Amniotic epithelial cell (primary cell): ENCODE measurements at regions not wholly inside any gene's neighbourhood (a gene's known extent, or its start where the extent isn't known, plus 50 kb on each side); places are given as distances from the start of the nearest gene placed in this dataset.
A peak's percentile ranks its signal among the peaks of the same experiment; 100 is the strongest.
"Not testable (repeated sequence)": the region's sequence is repeated elsewhere in the genome, so short reads cannot be mapped to it uniquely, and the experiment has no call there.

Experiments
- DNase-seq: peaks from one replicate; pipeline ENCODE4 v3.0.0-alpha.2; 2010; ENCODE audit warnings: low read depth

DNA sequence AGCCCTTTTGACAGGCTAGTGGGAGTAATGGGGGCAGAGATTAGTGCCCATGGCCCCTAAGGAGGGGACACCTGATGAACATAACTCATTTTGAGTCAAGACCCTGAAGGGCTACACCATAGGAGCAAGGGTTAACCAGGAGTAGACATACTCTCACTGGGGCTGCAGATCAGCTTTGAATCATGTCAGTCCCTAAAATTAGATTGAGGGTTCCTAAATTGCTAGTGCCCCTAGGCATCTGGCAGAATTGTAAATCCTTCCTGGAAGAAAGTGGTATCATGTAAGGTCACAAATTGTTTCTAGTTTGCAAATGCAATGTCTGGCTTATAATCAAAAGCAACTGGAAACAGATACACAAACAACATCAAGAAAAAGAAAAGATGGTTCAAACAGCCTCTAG is 52.1 kb upstream of the LRRC37A2 start:
- DNase-seq, result not testable (repeated sequence)

DNA sequence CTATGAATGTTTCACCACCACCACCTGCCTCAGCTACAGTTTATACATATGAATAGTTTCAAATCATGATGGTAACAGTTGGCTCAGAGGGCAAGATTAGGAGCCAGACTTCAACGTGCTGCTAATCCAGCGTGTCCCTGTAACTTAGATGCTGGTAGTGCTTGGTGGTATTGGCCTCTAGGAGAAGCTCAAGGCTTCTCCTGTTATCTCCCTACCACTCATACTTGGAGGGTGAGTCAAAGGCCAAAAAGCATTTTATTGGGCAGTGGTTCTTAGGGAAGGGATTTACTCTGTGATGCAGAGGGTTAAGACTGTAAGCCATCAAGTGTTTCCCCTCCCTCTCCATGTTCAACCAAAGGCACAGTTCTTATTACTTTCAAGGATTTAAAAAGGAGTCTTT is 57.2 kb upstream of the LRRC37A2 start:
- DNase-seq, result not testable (repeated sequence)

DNA sequence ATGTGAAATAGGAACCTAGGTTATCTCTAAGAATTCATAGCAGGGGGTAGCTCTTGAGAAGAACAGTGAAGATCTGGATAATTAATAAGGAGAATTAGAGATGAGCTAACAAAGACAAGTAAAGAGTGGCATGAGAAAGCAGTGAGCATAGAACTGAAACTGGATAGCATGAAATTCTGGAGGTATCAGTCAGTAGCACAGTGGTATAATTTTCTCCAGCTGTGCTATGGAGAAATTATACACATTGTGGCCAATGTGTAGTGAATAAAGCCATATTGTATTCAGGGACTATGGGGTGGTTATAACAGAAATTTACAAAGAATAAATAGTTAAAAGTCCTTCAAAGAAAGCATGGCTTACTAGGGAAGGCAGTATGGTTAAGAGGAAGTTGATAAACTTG is 57.7 kb upstream of the LRRC37A2 start:
- not testable (repeated sequence) for DNase-seq

DNA sequence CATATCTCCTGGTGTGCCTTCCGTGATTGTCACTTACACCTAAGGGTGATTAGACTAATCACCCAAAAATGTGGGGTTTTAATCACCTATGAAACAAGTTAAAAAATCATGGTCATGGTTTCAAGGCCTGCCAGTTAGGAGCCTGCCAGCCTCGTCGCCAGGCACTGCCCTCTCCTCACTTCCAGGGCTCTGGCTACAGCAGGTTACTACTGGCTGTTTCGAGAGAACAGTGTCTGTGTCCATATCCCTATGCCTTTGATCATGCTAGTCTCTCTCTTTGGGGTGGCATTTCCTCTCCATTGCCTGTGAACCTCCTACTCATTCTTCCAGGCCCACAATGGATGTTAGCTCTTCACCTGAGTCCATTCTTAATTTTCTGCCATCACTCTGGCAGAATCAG is 59.2 kb upstream of the LRRC37A2 start:
- DNase-seq, result not testable (repeated sequence)

DNA sequence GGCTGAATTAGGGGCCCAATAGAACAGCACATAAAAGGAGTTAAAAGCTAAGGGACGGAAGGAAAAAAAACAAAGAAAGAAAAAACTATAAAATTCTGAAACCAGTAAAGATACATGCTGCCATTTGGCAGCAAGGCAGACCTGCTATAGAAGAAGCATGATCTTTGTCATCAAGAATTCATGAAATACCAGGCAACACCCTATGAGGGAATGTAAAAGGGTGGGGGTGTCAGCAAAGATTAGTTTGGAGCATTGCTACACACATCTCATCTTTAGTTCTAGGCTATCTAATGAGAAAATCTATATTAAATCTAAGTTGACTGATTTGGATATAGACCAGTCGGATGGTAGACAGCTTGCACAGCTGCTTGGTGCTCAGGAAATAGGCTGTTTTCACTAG is 66.4 kb upstream of the LRRC37A2 start:
- DNase-seq, result not testable (repeated sequence)

DNA sequence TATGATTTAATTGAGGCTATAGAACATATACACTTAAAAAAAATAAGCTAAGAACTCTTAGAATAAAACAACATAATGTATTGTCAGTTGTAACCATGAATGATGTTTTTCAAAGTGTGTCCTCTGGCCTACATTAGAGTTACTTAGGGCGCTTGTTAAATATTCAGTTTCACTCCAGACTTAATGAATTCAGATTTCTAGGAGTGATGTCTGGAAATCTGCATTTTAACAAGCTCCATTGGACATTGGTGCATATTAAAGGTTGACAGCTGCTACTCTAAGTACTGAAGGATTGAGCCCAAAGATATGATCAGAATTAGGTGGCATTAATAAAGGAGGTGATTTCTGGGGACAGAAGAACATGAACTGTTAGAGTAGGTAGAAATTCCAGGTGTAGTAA is 66.9 kb upstream of the LRRC37A2 start:
- not testable (repeated sequence) for DNase-seq

DNA sequence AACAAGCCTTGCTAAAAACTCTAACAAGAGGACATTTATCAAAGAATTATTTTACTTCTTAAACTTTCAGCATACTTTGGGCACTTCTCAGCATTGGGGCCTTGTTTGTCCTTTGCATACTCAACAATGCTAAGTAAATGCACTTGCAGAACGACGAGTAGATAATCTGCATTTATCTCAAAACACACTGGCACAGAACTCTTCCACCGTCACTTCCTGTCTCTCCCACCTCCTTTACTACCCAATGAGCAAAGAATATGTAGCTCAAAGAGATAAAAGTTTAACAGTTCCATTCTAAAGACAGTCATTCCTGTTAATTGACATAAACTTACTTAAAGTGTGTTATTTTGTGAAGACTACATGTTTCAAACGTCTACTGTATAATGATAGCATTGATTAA is 70.1 kb upstream of the LRRC37A2 start:
- DNase-seq, result not testable (repeated sequence)

DNA sequence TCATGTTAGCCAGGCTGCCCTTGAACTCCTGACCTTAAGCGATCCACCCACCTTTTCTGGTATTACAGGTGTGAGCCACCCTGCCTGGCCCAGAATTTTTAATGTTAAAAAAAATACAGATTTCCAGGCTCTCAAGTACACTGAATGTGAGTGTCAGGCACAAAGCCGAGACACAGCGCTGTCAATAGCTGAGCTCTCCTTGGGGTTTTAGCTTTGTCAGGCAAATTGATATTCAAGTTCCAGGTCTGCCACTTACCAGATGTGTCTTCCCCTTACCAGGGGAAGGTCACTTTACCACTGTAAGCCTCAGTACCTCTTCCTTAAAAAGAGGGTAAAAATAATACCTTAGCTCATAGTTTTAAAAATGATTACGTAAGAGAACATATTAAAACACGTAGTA is 71.6 kb upstream of the LRRC37A2 start:
- DNase-seq, result not testable (repeated sequence)

DNA sequence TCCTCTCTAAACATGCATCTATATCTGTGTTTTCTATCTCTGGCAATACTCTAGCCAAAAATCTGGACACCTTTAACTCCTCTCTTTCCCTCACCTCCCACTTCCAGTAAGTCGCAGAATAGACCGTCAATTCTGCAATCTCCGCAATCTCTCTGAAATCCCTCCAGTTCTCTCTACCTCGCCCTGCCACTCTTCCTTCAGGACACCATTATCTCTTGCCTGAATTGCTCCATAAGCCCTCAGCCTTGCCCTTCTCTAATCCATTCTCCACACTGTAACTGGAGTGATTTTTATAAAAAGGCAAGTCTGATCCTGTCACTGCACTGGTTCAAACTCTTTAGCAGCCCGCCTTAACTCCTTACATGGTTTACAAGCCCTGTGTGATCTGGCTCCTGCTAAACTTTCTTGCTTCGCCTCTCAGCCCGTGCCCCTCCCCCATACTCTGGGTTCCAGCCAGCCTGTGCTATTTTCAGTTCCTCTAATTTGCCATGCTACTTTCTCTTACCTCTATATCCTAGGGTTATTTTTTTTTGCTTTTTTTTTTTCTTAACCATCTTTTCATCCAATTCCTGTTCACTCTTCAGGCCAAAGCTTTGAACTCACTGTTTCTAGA is 73.0 kb upstream of the ARL17B start:
- DNase-seq, result not testable (repeated sequence)

DNA sequence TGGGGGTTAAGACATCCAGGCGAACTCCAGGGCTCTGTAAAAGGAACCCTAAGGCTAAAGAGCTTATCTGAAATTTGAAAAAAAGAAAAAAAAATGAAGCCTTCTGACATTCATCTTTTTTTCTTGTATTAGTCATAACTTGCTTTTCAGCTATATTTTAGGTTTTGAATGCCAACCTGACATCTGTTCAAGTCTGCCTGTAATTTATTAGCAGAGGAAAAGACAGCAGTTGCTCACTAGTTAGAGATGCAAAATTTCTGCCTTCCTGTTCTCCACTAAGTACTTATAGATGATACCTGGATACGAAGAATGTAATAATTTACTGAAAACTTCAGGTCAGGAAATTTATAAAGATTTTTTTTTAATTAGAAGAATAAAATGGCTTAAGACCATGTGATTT is 68.7 kb upstream of the ARL17B start:
- not testable (repeated sequence) for DNase-seq

DNA sequence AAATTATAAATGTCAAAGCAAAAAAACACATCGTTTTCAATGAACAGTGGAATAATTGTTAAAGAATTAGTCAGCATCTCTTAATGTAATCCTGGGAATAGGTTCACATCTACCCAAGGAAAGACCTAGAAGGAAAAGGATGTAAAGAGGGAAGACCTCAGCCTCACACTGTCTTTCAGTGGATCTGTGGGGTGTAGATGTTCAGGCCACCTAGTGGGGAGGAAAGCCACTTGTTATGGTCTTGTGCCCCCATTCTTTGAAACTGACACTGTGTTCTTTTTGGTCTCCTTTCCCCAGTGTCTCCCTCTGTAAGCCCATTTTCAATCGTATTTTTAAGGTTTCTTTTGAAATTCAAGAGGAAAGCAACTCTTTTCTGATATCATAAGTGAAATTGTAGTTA is 68.1 kb upstream of the ARL17B start:
- not testable (repeated sequence) for DNase-seq

DNA sequence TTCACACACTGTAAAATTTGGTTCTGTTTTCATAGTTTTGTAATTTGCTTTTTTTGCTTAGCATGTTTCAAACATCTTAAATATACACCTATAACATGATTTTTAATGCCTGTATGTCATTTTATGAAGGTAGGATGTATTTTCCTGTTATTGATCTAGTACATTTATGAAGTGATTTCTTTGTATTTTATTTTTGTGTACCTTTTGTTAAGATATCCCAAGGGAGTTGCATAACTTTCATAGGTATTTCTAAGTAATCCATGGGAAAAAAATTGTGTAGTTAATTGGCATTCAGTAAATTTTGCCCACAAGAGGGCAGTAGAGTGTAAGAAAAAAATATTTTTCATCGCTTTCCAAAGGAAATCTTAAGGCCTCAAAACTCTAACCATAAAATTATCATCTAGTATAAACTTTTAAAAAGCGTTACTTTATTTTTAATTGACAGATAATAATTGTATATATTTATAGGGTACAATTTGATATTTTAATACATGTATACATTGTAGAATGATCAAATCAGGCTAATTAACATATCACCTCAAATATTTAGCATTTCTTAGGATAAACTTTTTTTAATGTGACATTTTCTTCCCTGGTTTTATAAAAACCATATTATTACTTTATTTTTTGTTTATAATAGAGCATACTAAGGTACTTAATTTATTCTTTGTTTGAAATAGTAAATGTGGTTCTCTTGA is 62.8 kb upstream of the ARL17B start:
- DNase-seq, result not testable (repeated sequence)

DNA sequence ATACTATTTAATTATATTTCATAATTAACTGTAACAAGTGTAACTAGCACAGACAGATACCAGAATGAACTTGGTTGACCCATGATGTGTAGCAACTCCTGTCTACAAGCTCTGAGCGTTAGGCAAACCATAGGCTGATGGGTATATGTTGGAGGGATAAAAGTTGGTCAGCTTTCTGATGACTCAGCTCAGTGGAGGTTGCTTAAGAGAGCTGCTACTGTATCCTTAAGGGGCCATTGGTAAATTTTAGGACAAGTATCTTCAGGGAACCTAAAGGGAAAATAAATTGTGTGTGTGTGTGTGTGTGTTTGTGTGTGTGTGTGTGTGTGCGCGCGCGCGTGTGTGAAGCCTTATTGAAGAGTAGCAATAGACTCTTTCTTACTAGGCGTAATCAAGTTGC is 56.3 kb upstream of the ARL17B start:
- DNase-seq, result peak; percentile 67

DNA sequence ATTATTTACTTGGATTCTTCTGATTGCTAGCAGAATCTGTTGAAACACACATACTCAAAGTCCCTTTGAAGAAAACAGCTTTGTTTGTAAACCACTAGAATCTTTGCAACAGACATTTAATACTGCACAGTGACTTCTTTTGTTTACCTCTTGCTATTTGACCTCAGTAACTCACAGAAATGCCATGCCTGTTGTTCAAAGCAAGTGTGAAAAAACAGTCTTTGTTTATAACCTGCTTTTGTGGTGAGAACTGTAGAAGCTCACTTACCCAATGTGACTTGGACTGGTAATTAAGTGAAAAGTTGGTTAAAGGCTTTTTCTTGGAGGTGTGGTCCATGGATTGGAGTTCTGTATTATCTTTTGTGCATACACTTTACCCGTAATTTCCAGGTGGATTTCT is 55.7 kb upstream of the ARL17B start:
- not testable (repeated sequence) for DNase-seq

DNA sequence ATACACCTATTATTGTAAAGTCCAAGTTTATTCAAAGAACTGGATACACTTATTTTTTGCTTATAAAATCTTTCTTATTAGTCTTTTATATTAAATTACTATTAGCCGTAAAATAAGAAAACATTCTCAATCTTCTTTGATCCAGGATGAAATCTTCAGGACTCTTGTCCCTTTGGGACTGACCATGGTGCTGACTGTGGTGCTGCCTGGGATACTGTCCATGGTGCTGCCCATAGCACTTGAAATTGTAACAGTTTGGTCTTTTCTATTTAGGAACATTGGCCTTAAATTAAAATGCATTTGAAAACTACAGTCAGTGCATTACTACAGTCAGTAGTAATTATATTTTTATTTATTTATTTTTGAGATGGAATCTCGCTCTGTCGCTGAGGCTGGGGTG is 53.0 kb upstream of the ARL17B start:
- DNase-seq, result not testable (repeated sequence)

DNA sequence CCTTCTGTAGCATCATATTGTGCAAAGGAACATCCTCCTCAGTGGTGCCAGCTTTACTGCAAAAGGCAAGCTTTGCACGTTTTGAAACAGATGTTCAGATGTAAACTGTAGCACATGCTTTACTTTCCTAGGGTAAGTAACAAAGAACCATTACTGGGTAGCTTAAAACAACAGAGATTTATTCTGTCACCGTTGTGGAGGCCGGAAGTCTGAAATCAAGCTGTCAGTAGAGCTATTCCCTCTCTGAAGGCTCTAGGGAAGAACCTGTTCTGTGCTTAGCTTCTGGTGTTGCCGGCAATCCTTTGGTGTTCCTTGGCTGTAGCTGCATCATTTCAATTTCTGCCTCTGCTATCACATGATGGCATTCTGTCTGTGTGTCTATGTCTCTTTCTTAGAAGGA is 50.6 kb upstream of the ARL17B start:
- not testable (repeated sequence) for DNase-seq

DNA sequence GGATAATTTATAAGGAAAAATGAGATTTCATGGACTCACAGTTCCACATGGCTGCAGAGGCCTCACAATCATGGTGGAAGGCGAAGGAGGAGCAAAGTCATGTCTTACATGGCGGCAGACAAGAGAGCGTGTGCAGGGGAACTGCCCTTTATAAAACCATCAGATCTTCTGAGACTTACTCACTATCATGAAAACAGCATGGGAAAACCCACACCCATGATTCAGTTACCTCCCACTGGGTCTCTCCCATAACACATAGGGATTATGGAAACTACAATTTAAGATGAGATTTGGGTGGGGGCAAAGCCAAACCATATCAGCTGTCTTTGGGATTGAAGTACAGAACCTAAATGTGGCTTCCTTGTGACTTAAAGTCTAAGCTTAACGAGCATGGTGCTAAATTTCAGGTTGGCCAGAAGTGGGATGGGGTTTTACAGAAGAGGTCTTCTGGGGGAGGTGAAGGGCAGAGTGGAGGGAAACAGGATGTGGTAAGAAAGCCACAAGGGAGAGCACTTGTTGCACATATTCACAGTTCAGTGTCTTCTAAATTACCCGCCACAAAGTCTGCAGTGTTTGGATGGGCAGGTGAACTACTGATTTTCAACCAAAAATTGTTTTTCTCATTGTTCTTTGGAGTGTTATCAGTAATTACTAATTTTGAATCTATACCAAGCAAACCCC is 49.7 kb upstream of the ARL17B start:
- DNase-seq, result not testable (repeated sequence)
